Lower leg skin (tissue), 3 donors: ENCODE measurements at regions not wholly inside any gene's neighbourhood (a gene's known extent, or its start where the extent isn't known, plus 50 kb on each side); places are given as distances from the start of the nearest gene placed in this dataset.

Source experiments
- POLR2A ChIP-seq, 2 donors: fragments of 450-650 bp; IDR thresholded peaks; one replicate each; pipeline ENCODE4 v1.6.1; 2016 to 2017; ENCODE audit warnings: antibody characterized with exemption in 2 of 2, mild to moderate bottlenecking in 1 of 2, moderate library complexity in 1 of 2
- TF ChIP-seq, protein P1 (sequence below), 3 donors: fragments of 450-650 bp; IDR thresholded peaks; one replicate each; pipeline ENCODE4 v1.5.1; 2016; ENCODE audit warnings: antibody characterized with exemption in 3 of 3, mild to moderate bottlenecking in 3 of 3, moderate library complexity in 2 of 3

DNA sequence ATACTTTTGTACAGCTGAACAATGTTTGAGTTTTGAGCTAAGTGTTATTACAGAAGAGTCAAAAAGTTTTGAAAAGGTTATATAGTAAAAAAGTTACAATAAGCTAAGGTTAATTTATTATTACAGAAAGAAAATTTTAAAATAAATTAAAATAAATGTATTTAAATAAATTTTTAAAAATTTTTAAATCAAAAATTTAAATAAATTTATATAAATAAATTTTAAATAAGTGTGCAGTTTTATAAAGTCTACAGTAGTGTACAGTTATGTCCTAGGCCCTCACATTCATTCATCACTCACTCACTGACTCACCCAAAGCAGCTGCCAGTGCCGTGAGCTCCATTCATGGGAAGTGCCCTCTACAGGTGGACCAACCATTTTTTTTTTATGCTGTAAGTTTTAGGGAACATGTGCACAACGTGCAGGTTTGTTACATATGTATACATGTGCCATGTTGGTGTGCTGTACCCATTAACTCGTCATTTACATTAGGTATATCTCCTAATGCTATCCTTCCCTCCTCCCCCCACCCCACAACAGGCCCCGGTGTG is 462.9 kb upstream of the ZMIZ1 start:
- TF ChIP-seq, protein P1, sequence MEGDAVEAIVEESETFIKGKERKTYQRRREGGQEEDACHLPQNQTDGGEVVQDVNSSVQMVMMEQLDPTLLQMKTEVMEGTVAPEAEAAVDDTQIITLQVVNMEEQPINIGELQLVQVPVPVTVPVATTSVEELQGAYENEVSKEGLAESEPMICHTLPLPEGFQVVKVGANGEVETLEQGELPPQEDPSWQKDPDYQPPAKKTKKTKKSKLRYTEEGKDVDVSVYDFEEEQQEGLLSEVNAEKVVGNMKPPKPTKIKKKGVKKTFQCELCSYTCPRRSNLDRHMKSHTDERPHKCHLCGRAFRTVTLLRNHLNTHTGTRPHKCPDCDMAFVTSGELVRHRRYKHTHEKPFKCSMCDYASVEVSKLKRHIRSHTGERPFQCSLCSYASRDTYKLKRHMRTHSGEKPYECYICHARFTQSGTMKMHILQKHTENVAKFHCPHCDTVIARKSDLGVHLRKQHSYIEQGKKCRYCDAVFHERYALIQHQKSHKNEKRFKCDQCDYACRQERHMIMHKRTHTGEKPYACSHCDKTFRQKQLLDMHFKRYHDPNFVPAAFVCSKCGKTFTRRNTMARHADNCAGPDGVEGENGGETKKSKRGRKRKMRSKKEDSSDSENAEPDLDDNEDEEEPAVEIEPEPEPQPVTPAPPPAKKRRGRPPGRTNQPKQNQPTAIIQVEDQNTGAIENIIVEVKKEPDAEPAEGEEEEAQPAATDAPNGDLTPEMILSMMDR (IDR thresholded peaks at IDR 0.05), result no peak
- TF ChIP-seq POLR2A (IDR thresholded peaks at IDR 0.05), result no peak
